ENCODE measurements at regions not wholly inside any gene's neighbourhood (a gene's known extent, or its start where the extent isn't known, plus 50 kb on each side); places are given as distances from the start of the nearest gene placed in this dataset.

- TF ChIP-seq CHD7 (IDR thresholded peaks at IDR 0.05; ENCODE audit: insufficient replicate concordance, low read length) (no peak), KDM4A (IDR thresholded peaks at IDR 0.05; ENCODE audit: low read depth, low read length, severe bottlenecking) (no peak)
Observed at GRCh38 chr2:35891528-35891927, 464.1 kb upstream of the CRIM1 start (continued).

Measured in H1 (cell line).